PC-9 (cell line): ENCODE measurements at regions not wholly inside any gene's neighbourhood (a gene's known extent, or its start where the extent isn't known, plus 50 kb on each side); places are given as distances from the start of the nearest gene placed in this dataset.

Experiments used
- BruUV-seq: library from RNA; stranded (reverse); fragments of 400-500 nt; replicated peaks from 2 replicates; lab custom pipeline; 2021; lab: Mats Ljungman, UMichigan
- CTCF ChIA-PET: fragments of 300-600 bp; sonication (Branson Sonifier 250); formaldehyde crosslinking; loops from one replicate; lab custom pipeline; 2022; ENCODE audit warnings: antibody characterized with exemption; lab: Charles Lee
- POLR2A ChIA-PET: fragments of 300-600 bp; sonication (Branson Sonifier 250); formaldehyde crosslinking; loops from one replicate; lab custom pipeline; 2022; ENCODE audit warnings: antibody characterized with exemption; ENCODE audit not compliant: unreplicated experiment; lab: Charles Lee
- DNase-seq, 2 experiments: peaks; one replicate each; pipeline versions ENCODE4 v3.0.0 to v3.0.0-alpha.2; 2015 to 2022; ENCODE audit warnings: mixed read lengths in 1 of 2
- H2AFZ ChIP-seq: fragments of 200-600 bp; sonication (generic); 2 replicates; pipeline ENCODE4 v1.8.1; 2017; ENCODE audit warnings: antibody characterized with exemption
- H3F3A ChIP-seq: fragments of 200-600 bp; sonication (generic); 2 replicates; pipeline ENCODE4 v1.8.1; 2017; ENCODE audit warnings: antibody characterized with exemption, mild to moderate bottlenecking, low read depth; ENCODE audit not compliant: insufficient read depth
- H3K27ac ChIP-seq: fragments of 200-600 bp; sonication (generic); 2 replicates; pipeline ENCODE4 v1.6.1; 2016; ENCODE audit warnings: mixed run types
- H3K27me3 ChIP-seq: fragments of 200-600 bp; sonication (generic); 2 replicates; pipeline ENCODE4 v1.6.1; 2016; ENCODE audit warnings: low read depth, mixed run types; ENCODE audit not compliant: insufficient read depth
- H3K36me3 ChIP-seq: fragments of 200-600 bp; sonication (generic); 2 replicates; pipeline ENCODE4 v1.6.1; 2016; ENCODE audit warnings: low read depth, mixed run types
- H3K4me1 ChIP-seq: fragments of 200-600 bp; sonication (generic); replicated peaks from 2 replicates; pipeline ENCODE4 v1.6.1; 2016; ENCODE audit warnings: mixed run types; ENCODE audit not compliant: insufficient read depth
- H3K4me2 ChIP-seq: fragments of 200-600 bp; sonication (generic); 2 replicates; pipeline ENCODE4 v1.6.1; 2017; ENCODE audit warnings: mixed run types
- H3K4me3 ChIP-seq: fragments of 200-600 bp; sonication (generic); 2 replicates; pipeline ENCODE4 v1.6.1; 2016; ENCODE audit warnings: mixed run types
- H3K79me2 ChIP-seq: fragments of 200-600 bp; sonication (generic); 2 replicates; pipeline ENCODE4 v1.6.1; 2017; ENCODE audit warnings: low read depth, mixed run types
- H3K9me2 ChIP-seq: fragments of 200-600 bp; sonication (generic); 2 replicates; pipeline ENCODE4 v1.8.1; 2017; ENCODE audit warnings: mild to moderate bottlenecking; ENCODE audit not compliant: insufficient read depth
- H3K9me3 ChIP-seq: fragments of 200-600 bp; sonication (generic); 2 replicates; pipeline ENCODE4 v1.8.1; 2016; ENCODE audit warnings: low read depth; ENCODE audit not compliant: insufficient read depth
- H4K20me1 ChIP-seq: fragments of 200-600 bp; sonication (generic); 2 replicates; pipeline ENCODE4 v1.8.1; 2017; ENCODE audit not compliant: insufficient read depth
- EZH2 ChIP-seq: fragments of 200-600 bp; sonication (generic); IDR thresholded peaks from 2 replicates; pipeline ENCODE4 v1.8.0; 2017; ENCODE audit warnings: antibody characterized with exemption, low read depth
- intact Hi-C: fragments of 100-400 bp; cut with micrococcal nuclease; formaldehyde crosslinking; loops from one replicate; pipeline ENCODE4 v1.10.0; 2022; ENCODE audit not compliant: unreplicated experiment
- TF ChIP-seq, protein P1 (sequence below): fragments of 200-600 bp; sonication (generic); conservative IDR thresholded peaks from 2 replicates; pipeline ENCODE4 v1.6.1; 2017; ENCODE audit warnings: mixed run types, antibody characterized with exemption, mild to moderate bottlenecking, moderate library complexity

DNA sequence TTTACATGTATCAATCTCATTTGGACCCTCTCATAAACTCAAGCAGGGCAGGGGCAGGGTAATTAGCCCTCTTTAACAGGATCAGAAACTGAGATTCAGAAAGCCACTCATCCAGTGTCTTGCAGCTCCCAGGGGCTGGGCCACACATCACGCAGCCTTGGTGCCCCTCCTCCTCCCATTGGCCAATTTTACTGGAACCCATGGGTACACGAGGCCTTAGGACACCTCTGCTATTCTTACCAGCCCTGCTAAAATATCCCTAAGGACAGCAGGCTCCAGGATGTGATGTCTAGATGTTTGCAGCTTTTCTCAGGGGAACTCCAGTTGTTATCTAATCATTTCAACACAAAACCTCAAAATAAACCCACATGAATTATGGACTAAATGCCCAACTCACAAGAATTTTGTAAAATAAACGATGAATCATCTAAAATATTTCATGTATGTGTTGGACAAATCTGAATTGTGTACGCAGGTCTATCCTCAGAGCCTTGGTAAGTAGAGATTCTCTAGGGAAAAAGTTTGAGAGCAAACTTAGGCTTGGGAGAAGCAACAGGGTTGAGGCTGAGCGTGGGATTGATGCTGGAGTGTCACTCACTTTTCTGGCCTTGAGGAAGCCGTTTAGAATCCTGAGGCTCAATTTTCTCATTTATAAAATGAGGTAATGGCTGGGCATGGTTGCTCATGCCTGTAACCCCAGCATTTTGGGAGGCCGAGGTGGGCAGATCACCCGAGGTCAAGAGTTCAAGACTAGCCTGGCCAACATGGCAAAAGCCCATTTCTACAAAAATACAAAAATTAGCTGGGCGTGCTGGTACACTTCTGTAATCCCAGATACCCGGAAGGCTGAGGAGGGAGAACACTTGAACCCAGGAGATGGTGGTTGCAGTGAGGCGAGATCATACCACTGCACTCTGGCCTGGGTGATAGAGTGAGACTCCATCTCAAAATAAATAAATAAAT lies 69.7 kb upstream of the TNS3 start:
- peak overlapping the region; percentile 64 for H3K4me2 ChIP-seq
- ChIA-PET CTCF (no interaction called here), POLR2A (interaction anchor here (0.7 kb wide), 1 partner anchor 69 kb away, joined by 4 read pairs; no protein-coding TSS in a partner anchor)
- no peak for TF ChIP-seq EZH2
- H3K79me2 ChIP-seq: 0 out of 2 replicates have a peak, but pooled peaks cover 11% of the 10 kb centered on the region
- H3K9me2 ChIP-seq: no peaks in the 10 kb centered on the region
- peak; percentile 41 to 100 for DNase-seq
- no peaks in the 10 kb centered on the region for H3K9me3 ChIP-seq
- no peaks in the 10 kb centered on the region for H3K27me3 ChIP-seq
- H2AFZ ChIP-seq: no peak overlapping the region
- H3F3A ChIP-seq: peaks cover 51% of the 10 kb centered on the region
- no TSS peak for BruUV-seq
- intact Hi-C loops: loop anchor here (1.0 to 5.0 kb wide), 3 partner anchors 49 to 168 kb away; no protein-coding TSS in a partner anchor
- H3K36me3 ChIP-seq: no peaks in the 10 kb centered on the region
- H3K4me1 ChIP-seq: peaks cover 58% of the 10 kb centered on the region
- peak overlapping the region; percentile 98 for H3K27ac ChIP-seq
- no peaks in the 10 kb centered on the region for H4K20me1 ChIP-seq
- H3K4me3 ChIP-seq: no peak overlapping the region

DNA sequence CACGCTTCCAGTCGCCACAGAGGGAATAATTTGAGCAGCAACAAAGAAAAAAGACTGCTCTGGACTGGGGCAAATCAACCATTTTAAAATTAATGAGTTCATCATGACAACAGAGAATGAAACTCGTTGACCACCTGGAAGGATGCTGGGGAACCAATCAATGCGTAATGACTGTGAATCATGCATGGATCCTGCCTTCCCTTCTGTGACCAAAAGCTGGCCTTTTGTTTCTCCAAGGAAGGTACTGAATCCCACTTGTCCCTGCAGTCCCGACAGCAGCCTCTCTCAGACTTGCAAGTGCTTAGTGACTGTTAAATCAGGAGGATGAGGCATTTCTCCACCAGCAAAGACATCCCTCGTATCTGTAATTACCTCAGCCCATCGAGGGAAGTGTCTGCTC lies 68.0 kb upstream of the TNS3 start:
- no peak for DNase-seq
- Histone ChIP-seq H4K20me1 (no peaks in the 10 kb centered on the region), H3F3A (peaks cover 51% of the 10 kb centered on the region), H3K4me1 (peaks cover 55% of the 10 kb centered on the region), H3K27me3 (no peaks in the 10 kb centered on the region), H3K9me2 (no peaks in the 10 kb centered on the region), H3K79me2 (0 out of 2 replicates have a peak, but pooled peaks cover 11% of the 10 kb centered on the region), H3K4me2 (no peak overlapping the region; the same call in 1 of the 2 replicates), H3K36me3 (no peaks in the 10 kb centered on the region), H3K27ac (peak overlapping the region; percentile 98), H2AFZ (no peak overlapping the region), H3K9me3 (no peaks in the 10 kb centered on the region), H3K4me3 (no peak overlapping the region)
- POLR2A ChIA-PET: no interaction called here
- BruUV-seq: no TSS peak
- TF ChIP-seq EZH2: no peak
- TF ChIP-seq, protein P1, sequence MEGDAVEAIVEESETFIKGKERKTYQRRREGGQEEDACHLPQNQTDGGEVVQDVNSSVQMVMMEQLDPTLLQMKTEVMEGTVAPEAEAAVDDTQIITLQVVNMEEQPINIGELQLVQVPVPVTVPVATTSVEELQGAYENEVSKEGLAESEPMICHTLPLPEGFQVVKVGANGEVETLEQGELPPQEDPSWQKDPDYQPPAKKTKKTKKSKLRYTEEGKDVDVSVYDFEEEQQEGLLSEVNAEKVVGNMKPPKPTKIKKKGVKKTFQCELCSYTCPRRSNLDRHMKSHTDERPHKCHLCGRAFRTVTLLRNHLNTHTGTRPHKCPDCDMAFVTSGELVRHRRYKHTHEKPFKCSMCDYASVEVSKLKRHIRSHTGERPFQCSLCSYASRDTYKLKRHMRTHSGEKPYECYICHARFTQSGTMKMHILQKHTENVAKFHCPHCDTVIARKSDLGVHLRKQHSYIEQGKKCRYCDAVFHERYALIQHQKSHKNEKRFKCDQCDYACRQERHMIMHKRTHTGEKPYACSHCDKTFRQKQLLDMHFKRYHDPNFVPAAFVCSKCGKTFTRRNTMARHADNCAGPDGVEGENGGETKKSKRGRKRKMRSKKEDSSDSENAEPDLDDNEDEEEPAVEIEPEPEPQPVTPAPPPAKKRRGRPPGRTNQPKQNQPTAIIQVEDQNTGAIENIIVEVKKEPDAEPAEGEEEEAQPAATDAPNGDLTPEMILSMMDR: no peak
- CTCF ChIA-PET: no interaction called here
- intact Hi-C loops: loop anchor here (5.0 kb wide), 1 partner anchor 48 kb away; no protein-coding TSS in a partner anchor

DNA sequence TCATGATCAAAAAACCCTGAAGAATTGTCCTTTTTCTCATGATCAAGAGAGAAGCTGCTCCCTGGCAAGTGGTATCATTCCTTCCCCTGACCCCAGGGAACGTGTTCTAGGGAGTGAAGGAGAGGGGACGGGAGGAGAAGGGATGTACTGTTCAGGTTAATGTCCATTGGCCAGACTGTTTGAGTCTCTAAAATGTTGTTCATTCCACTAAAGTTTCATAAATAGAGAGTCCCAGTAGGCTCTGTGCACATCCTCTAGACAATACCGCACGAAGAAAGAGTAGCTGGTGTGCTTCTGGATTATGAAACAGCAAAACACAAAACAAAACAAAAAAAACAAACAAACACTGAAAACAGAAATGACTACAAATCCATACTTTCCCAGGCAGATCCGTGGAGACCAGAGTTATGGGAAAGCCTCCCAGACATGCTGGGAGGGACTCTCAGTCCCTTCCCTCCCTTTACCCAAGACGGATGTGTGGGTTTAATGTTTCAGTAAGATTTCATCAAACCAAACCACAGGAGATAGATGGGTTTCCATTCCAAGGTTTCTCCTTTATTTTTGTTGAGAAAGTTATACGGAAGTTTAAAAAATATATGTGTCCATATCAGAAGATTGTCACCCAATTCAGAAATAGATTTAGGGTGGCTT lies 66.5 kb upstream of the TNS3 start:
- no peak for DNase-seq
- Histone ChIP-seq H3K27ac (no peak overlapping the region), H3K4me3 (no peak overlapping the region), H3K79me2 (0 out of 2 replicates have a peak, but pooled peaks cover 11% of the 10 kb centered on the region), H2AFZ (no peak overlapping the region), H4K20me1 (no peaks in the 10 kb centered on the region), H3F3A (peaks cover 37% of the 10 kb centered on the region), H3K36me3 (no peaks in the 10 kb centered on the region), H3K9me3 (peaks cover 9% of the 10 kb centered on the region), H3K4me2 (no peak overlapping the region), H3K4me1 (peaks cover 40% of the 10 kb centered on the region), H3K27me3 (no peaks in the 10 kb centered on the region), H3K9me2 (no peaks in the 10 kb centered on the region)
- TF ChIP-seq, protein P1: no peak
- no peak for TF ChIP-seq EZH2
- intact Hi-C loops: no loop called here
- no TSS peak for BruUV-seq
- CTCF ChIA-PET: no interaction called here
- POLR2A ChIA-PET: interaction anchor here (0.5 to 0.7 kb wide), 2 partner anchors 114 to 151 kb away, joined by 3 to 4 read pairs; no protein-coding TSS in a partner anchor
